ENCODE measurements at regions not wholly inside any gene's neighbourhood (a gene's known extent, or its start where the extent isn't known, plus 50 kb on each side); places are given as distances from the start of the nearest gene placed in this dataset.

GRCh38 chr2:129905664-129906081 is 73.8 kb upstream of the RAB6C start:
- TF ChIP-seq, protein P1, sequence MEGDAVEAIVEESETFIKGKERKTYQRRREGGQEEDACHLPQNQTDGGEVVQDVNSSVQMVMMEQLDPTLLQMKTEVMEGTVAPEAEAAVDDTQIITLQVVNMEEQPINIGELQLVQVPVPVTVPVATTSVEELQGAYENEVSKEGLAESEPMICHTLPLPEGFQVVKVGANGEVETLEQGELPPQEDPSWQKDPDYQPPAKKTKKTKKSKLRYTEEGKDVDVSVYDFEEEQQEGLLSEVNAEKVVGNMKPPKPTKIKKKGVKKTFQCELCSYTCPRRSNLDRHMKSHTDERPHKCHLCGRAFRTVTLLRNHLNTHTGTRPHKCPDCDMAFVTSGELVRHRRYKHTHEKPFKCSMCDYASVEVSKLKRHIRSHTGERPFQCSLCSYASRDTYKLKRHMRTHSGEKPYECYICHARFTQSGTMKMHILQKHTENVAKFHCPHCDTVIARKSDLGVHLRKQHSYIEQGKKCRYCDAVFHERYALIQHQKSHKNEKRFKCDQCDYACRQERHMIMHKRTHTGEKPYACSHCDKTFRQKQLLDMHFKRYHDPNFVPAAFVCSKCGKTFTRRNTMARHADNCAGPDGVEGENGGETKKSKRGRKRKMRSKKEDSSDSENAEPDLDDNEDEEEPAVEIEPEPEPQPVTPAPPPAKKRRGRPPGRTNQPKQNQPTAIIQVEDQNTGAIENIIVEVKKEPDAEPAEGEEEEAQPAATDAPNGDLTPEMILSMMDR (IDR thresholded peaks at IDR 0.05; ENCODE audit: low read length), result no peak
- no peak for TF ChIP-seq EZH2 (optimal IDR thresholded peaks at IDR 0.05; ENCODE audit: low read depth, low read length)
